H1 (cell line): ENCODE measurements at regions not wholly inside any gene's neighbourhood (a gene's known extent, or its start where the extent isn't known, plus 50 kb on each side); places are given as distances from the start of the nearest gene placed in this dataset.

Experiments used
- CTCF ChIA-PET: fragments of 300-600 bp; sonication (Branson Sonifier 250); formaldehyde crosslinking; loops from one replicate; lab custom pipeline; 2021; ENCODE audit not compliant: partially characterized antibody; lab: Charles Lee
- POLR2A ChIA-PET: fragments of 300-600 bp; sonication (Branson Sonifier 250); formaldehyde crosslinking; loops from one replicate; lab custom pipeline; 2021; ENCODE audit warnings: inconsistent platforms; ENCODE audit not compliant: partially characterized antibody; lab: Charles Lee
- DNase-seq, 2 experiments: peaks; one replicate each; pipeline versions ENCODE4 v3.0.0 to v3.0.0-alpha.2; 2010 to 2022; ENCODE audit warnings: low spot score in 2 of 2, low read depth in 1 of 2, mixed read lengths in 1 of 2
- FAIRE-seq: peaks from 2 replicates; lab custom pipeline; 2011; peaks lifted over from hg19 to GRCh38; lab: Jason Lieb, UNC
- H2AFZ ChIP-seq: 2 replicates; pipeline ENCODE4 v1.8.1; 2012; ENCODE audit warnings: low read length, inconsistent platforms
- H2AK5ac ChIP-seq: 2 replicates; pipeline ENCODE4 v1.6.1; 2013; ENCODE audit warnings: low read depth, low read length
- H2BK120ac ChIP-seq: replicated peaks from 2 replicates; pipeline ENCODE3; 2013; ENCODE audit warnings: low read depth, low read length, inconsistent platforms
- H2BK12ac ChIP-seq: 2 replicates; pipeline ENCODE4 v1.6.1; 2013; ENCODE audit warnings: low read depth, low read length
- H2BK15ac ChIP-seq: 2 replicates; pipeline ENCODE4 v1.6.1; 2013; ENCODE audit warnings: low read length
- H2BK20ac ChIP-seq: 2 replicates; pipeline ENCODE4 v1.6.1; 2013; ENCODE audit warnings: low read length
- H2BK5ac ChIP-seq: 2 replicates; pipeline ENCODE4 v1.6.1; 2013; ENCODE audit warnings: low read depth, low read length
- H3K14ac ChIP-seq: 2 replicates; pipeline ENCODE4 v1.6.1; 2013; ENCODE audit warnings: inconsistent platforms; ENCODE audit not compliant: insufficient read length
- H3K18ac ChIP-seq: 2 replicates; pipeline ENCODE4 v1.6.1; 2013; ENCODE audit warnings: low read length; ENCODE audit errors: extremely low read depth
- H3K23ac ChIP-seq: 2 replicates; pipeline ENCODE4 v1.6.1; 2013; ENCODE audit warnings: inconsistent platforms; ENCODE audit not compliant: insufficient read length
- H3K23me2 ChIP-seq: 2 replicates; pipeline ENCODE4 v1.6.1; 2013; ENCODE audit warnings: low read depth, low read length
- H3K27ac ChIP-seq: 2 replicates; pipeline ENCODE4 v1.6.1; 2011; ENCODE audit warnings: low read depth, low read length, inconsistent platforms
- H3K27me3 ChIP-seq, 4 experiments: replicated peaks in 1 of 4; 1 replicate in 1 of 4; 2 replicates in 3 of 4; pipeline versions ENCODE4 v1.6.1 to v1.8.1; 2011 to 2013; ENCODE audit warnings: low read length in 3 of 4, mild to moderate bottlenecking in 3 of 4, inconsistent platforms in 2 of 4, mixed read lengths in 2 of 4, moderate library complexity in 1 of 4; ENCODE audit not compliant: control insufficient read depth in 3 of 4, insufficient read depth in 3 of 4; ENCODE audit errors: extremely low read depth in 1 of 4
- H3K36me3 ChIP-seq, 4 experiments: 2 replicates each; pipeline versions ENCODE4 v1.6.1 to v1.8.1; 2011 to 2013; ENCODE audit warnings: mild to moderate bottlenecking in 4 of 4, low read length in 3 of 4, moderate library complexity in 2 of 4, control low read depth in 1 of 4, inconsistent platforms in 1 of 4; ENCODE audit not compliant: insufficient read depth in 4 of 4, control insufficient read depth in 2 of 4
- H3K4ac ChIP-seq: replicated peaks from 2 replicates; pipeline ENCODE3; 2013; ENCODE audit warnings: low read length, low read depth, mixed read lengths, inconsistent platforms; ENCODE audit not compliant: insufficient read length
- H3K4me1 ChIP-seq, 4 experiments: replicated peaks in 1 of 4; 1 replicate in 1 of 4; 2 replicates in 3 of 4; pipeline versions ENCODE4 v1.6.1 to v1.8.1; 2011 to 2013; ENCODE audit warnings: low read length in 3 of 4, inconsistent platforms in 2 of 4, mixed read lengths in 1 of 4; ENCODE audit not compliant: insufficient read depth in 4 of 4, control insufficient read depth in 3 of 4
- H3K4me2 ChIP-seq, 2 experiments: 2 replicates each; pipeline versions ENCODE4 v1.6.1 to v1.8.1; 2011 to 2013; ENCODE audit warnings: low read depth in 2 of 2, low read length in 2 of 2, control low read depth in 1 of 2, inconsistent platforms in 1 of 2, mild to moderate bottlenecking in 1 of 2; ENCODE audit not compliant: insufficient read depth in 1 of 2
- H3K4me3 ChIP-seq, 4 experiments: fragments of 200-600, 300-600 bp in 1 of 4; sonication (generic), shearing (Covaris generic), sonication (Bioruptor Twin) in 1 of 4; 2 replicates each; pipeline versions ENCODE4 v1.5.1 to v1.8.1; 2011 to 2016; ENCODE audit warnings: low read length in 4 of 4, low read depth in 3 of 4, control low read depth in 2 of 4, inconsistent platforms in 2 of 4, mild to moderate bottlenecking in 2 of 4, mixed read lengths in 1 of 4, moderate library complexity in 1 of 4; ENCODE audit not compliant: insufficient read depth in 2 of 4; ENCODE audit errors: extremely low read depth in 1 of 4
- H3K56ac ChIP-seq: replicated peaks from 2 replicates; pipeline ENCODE3; 2013; ENCODE audit warnings: low read depth, mild to moderate bottlenecking, mixed read lengths, low read length, inconsistent platforms; ENCODE audit not compliant: insufficient read length
- H3K79me1 ChIP-seq: 2 replicates; pipeline ENCODE4 v1.6.1; 2013; ENCODE audit warnings: low read depth, low read length, control low read depth
- H3K79me2 ChIP-seq, 2 experiments: 2 replicates each; pipeline versions ENCODE4 v1.6.1 to v1.8.1; 2012 to 2013; ENCODE audit warnings: low read length in 2 of 2, mild to moderate bottlenecking in 2 of 2, inconsistent platforms in 1 of 2; ENCODE audit not compliant: insufficient read depth in 2 of 2, control insufficient read depth in 1 of 2
- H3K9ac ChIP-seq, 4 experiments: replicated peaks in 1 of 4; 1 replicate in 1 of 4; 2 replicates in 3 of 4; pipeline versions ENCODE4 v1.6.1 to v1.8.1; 2011 to 2013; ENCODE audit warnings: low read depth in 3 of 4, low read length in 3 of 4, control low read depth in 2 of 4, mild to moderate bottlenecking in 2 of 4, moderate library complexity in 2 of 4, inconsistent platforms in 1 of 4; ENCODE audit errors: extremely low read depth in 1 of 4
- H3K9me3 ChIP-seq, 2 experiments: 2 replicates each; pipeline versions ENCODE4 v1.6.1 to v1.8.1; 2012 to 2013; ENCODE audit warnings: mild to moderate bottlenecking in 2 of 2, moderate library complexity in 2 of 2, control low read depth in 1 of 2, inconsistent platforms in 1 of 2, low read depth in 1 of 2, low read length in 1 of 2, mixed read lengths in 1 of 2; ENCODE audit not compliant: insufficient read depth in 2 of 2
- H4K20me1 ChIP-seq, 2 experiments: replicated peaks in 1 of 2; 2 replicates each; pipeline versions ENCODE3 to v1.8.1; 2011 to 2013; ENCODE audit warnings: inconsistent platforms in 2 of 2, low read length in 2 of 2, mild to moderate bottlenecking in 1 of 2; ENCODE audit not compliant: insufficient read depth in 2 of 2, control insufficient read depth in 1 of 2
- H4K5ac ChIP-seq: 2 replicates; pipeline ENCODE4 v1.6.1; 2013; ENCODE audit warnings: low read length, low read depth, mixed read lengths, inconsistent platforms; ENCODE audit not compliant: insufficient read length
- H4K8ac ChIP-seq: 2 replicates; pipeline ENCODE4 v1.8.0; 2013; ENCODE audit warnings: mild to moderate bottlenecking, moderate library complexity, low read length, inconsistent platforms; ENCODE audit not compliant: insufficient read depth; ENCODE audit errors: extremely low read depth
- H4K91ac ChIP-seq: replicated peaks from 2 replicates; pipeline ENCODE3; 2013; ENCODE audit warnings: low read length, mixed read lengths, inconsistent platforms; ENCODE audit not compliant: insufficient read length
- SP1 ChIP-seq: IDR thresholded peaks from 2 replicates; pipeline ENCODE4 v1.6.1; 2011; ENCODE audit warnings: low read depth, low read length
- WGBS, 2 experiments: shearing (Covaris generic) in 1 of 2; methylation state at CpG; one replicate each; pipeline versions ENCODE4 v1.1.6 to v1.1.7; 2013 to 2015; ENCODE audit warnings: low lambda C conversion rate in 2 of 2, mixed read lengths in 2 of 2, inconsistent platforms in 1 of 2, low coverage in 1 of 2, missing lambda C conversion rate in 1 of 2; ENCODE audit not compliant: insufficient replicate concordance in 2 of 2, insufficient coverage in 1 of 2, insufficient read length in 1 of 2; ENCODE audit errors: extremely low coverage in 1 of 2, missing lambda C conversion rate in 1 of 2; 5-methylcytosine and 5-hydroxymethylcytosine counted together

- Histone ChIP-seq H3K23me2 (no peaks in the 10 kb centered on the region), H3K9me3 (no peaks in the 10 kb centered on the region), H3K4ac (no peak overlapping the region), H3K36me3 (no peaks in the 10 kb centered on the region; a peak in 1 of 8 replicates), H4K20me1 (no peaks in the 10 kb centered on the region), H2AFZ (no peak overlapping the region), H3K14ac (no peak overlapping the region), H3K79me1 (no peaks in the 10 kb centered on the region), H4K8ac (no peak overlapping the region), H3K9ac (no peak overlapping the region), H2BK12ac (no peak overlapping the region), H3K56ac (no peak overlapping the region), H2BK120ac (no peak overlapping the region), H3K79me2 (no peaks in the 10 kb centered on the region), H3K4me2 (no peak overlapping the region), H4K91ac (no peak overlapping the region), H2AK5ac (no peak overlapping the region), H2BK15ac (no peak overlapping the region), H4K5ac (no peak overlapping the region), H3K27ac (no peak overlapping the region), H3K27me3 (no peaks in the 10 kb centered on the region), H2BK5ac (no peak overlapping the region), H3K18ac (no peak overlapping the region), H3K4me1 (no peaks in the 10 kb centered on the region), H3K4me3 (no peak overlapping the region), H3K23ac (no peak overlapping the region), H2BK20ac (no peak overlapping the region)
- TF ChIP-seq SP1: no peak
- DNase-seq (no peak), FAIRE-seq (no peak)
- ChIA-PET CTCF (no interaction called here), POLR2A (no interaction called here)
- WGBS, 2 experiments: 93% methylated on average over 10 of the region's 10 CpGs; no CpG with 5 or more reads in 1 of the 2 experiments
These were observed 775.2 kb downstream of the C6orf118 start for GRCh38 chr6:164534070-164534766.
